HL-60 (cell line): ENCODE measurements at regions not wholly inside any gene's neighbourhood (a gene's known extent, or its start where the extent isn't known, plus 50 kb on each side); places are given as distances from the start of the nearest gene placed in this dataset.

Source experiments
- DNase-seq, 2 experiments: peaks; one replicate each; pipeline ENCODE4 v3.0.0-alpha.2; 2010 to 2020; ENCODE audit warnings: low read depth in 1 of 2, low spot score in 1 of 2
- H3K27ac ChIP-seq: fragments of 250-450 bp; sonication (Bioruptor Pico); replicated peaks from 2 replicates; pipeline ENCODE4 v1.5.1; 2020; ENCODE audit warnings: mild to moderate bottlenecking, moderate library complexity
- H3K27me3 ChIP-seq: fragments of 250-450 bp; sonication (Bioruptor Pico); 2 replicates; pipeline ENCODE4 v1.5.1; 2021; ENCODE audit warnings: mild to moderate bottlenecking, moderate library complexity; ENCODE audit not compliant: insufficient read depth, poor library complexity, severe bottlenecking
- H3K4me3 ChIP-seq: replicated peaks from 2 replicates; pipeline ENCODE4 v1.5.1; 2011; ENCODE audit warnings: mild to moderate bottlenecking, control low read depth, low read length; ENCODE audit not compliant: insufficient read depth
- GABPA ChIP-seq: IDR thresholded peaks from 2 replicates; pipeline ENCODE4 v1.6.1; 2012; ENCODE audit warnings: low read depth
- POLR2AphosphoS5 ChIP-seq: IDR thresholded peaks from 2 replicates; pipeline ENCODE4 v1.6.1; 2012; ENCODE audit warnings: low read depth
- SPI1 ChIP-seq: IDR thresholded peaks from 2 replicates; pipeline ENCODE4 v1.6.1; 2012; ENCODE audit warnings: low read depth, mild to moderate bottlenecking, borderline replicate concordance
- TF ChIP-seq, protein P1 (sequence below): IDR thresholded peaks from one replicate; pipeline ENCODE4 v1.5.1; 2011; ENCODE audit warnings: low read length, control low read depth, inconsistent platforms; ENCODE audit not compliant: insufficient read depth
- TF ChIP-seq, protein P2 (sequence below): IDR thresholded peaks from 2 replicates; pipeline ENCODE4 v1.6.1; 2012; ENCODE audit warnings: low read depth; ENCODE audit not compliant: insufficient replicate concordance

DNA sequence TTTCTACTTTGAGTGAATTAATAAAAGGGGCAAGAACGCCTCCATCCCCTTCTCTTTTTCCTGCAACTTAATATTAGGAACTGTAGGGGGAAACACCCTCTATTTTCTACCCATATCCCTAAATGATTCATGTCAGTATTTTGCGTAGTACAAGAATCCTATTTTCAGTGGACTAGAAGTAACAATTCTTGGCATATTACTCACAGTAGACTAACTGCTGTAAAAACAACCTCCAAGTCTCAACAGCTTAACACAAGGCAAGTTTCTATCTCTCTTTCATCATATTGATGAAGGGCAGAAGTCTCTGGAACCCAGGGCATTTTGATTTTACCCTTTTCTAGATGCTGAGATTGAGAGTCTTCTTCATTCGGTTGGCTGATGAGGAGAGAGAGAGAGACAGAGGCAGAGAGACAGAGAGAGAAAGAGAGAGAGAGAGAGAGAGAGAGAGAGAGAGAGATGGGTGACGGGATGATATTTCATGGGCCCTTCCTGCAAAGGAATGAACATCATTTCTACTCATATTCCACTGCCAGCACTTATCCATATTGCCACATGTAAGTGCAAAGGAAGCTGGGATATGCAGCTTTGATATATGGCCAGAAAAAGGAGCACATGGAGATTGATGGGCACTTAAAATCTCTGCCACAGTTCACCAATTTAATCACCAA is 481.6 kb downstream of the LPIN1 start:
- no peaks in the 10 kb centered on the region for H3K27me3 ChIP-seq
- TF ChIP-seq GABPA: no peak
- no peak for TF ChIP-seq SPI1
- no peak for TF ChIP-seq POLR2AphosphoS5
- TF ChIP-seq, protein P1, sequence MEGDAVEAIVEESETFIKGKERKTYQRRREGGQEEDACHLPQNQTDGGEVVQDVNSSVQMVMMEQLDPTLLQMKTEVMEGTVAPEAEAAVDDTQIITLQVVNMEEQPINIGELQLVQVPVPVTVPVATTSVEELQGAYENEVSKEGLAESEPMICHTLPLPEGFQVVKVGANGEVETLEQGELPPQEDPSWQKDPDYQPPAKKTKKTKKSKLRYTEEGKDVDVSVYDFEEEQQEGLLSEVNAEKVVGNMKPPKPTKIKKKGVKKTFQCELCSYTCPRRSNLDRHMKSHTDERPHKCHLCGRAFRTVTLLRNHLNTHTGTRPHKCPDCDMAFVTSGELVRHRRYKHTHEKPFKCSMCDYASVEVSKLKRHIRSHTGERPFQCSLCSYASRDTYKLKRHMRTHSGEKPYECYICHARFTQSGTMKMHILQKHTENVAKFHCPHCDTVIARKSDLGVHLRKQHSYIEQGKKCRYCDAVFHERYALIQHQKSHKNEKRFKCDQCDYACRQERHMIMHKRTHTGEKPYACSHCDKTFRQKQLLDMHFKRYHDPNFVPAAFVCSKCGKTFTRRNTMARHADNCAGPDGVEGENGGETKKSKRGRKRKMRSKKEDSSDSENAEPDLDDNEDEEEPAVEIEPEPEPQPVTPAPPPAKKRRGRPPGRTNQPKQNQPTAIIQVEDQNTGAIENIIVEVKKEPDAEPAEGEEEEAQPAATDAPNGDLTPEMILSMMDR: no peak
- TF ChIP-seq, protein P2, sequence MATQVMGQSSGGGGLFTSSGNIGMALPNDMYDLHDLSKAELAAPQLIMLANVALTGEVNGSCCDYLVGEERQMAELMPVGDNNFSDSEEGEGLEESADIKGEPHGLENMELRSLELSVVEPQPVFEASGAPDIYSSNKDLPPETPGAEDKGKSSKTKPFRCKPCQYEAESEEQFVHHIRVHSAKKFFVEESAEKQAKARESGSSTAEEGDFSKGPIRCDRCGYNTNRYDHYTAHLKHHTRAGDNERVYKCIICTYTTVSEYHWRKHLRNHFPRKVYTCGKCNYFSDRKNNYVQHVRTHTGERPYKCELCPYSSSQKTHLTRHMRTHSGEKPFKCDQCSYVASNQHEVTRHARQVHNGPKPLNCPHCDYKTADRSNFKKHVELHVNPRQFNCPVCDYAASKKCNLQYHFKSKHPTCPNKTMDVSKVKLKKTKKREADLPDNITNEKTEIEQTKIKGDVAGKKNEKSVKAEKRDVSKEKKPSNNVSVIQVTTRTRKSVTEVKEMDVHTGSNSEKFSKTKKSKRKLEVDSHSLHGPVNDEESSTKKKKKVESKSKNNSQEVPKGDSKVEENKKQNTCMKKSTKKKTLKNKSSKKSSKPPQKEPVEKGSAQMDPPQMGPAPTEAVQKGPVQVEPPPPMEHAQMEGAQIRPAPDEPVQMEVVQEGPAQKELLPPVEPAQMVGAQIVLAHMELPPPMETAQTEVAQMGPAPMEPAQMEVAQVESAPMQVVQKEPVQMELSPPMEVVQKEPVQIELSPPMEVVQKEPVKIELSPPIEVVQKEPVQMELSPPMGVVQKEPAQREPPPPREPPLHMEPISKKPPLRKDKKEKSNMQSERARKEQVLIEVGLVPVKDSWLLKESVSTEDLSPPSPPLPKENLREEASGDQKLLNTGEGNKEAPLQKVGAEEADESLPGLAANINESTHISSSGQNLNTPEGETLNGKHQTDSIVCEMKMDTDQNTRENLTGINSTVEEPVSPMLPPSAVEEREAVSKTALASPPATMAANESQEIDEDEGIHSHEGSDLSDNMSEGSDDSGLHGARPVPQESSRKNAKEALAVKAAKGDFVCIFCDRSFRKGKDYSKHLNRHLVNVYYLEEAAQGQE: no peak
- H3K4me3 ChIP-seq: no peak overlapping the region
- H3K27ac ChIP-seq: no peak overlapping the region
- no peak for DNase-seq

DNA sequence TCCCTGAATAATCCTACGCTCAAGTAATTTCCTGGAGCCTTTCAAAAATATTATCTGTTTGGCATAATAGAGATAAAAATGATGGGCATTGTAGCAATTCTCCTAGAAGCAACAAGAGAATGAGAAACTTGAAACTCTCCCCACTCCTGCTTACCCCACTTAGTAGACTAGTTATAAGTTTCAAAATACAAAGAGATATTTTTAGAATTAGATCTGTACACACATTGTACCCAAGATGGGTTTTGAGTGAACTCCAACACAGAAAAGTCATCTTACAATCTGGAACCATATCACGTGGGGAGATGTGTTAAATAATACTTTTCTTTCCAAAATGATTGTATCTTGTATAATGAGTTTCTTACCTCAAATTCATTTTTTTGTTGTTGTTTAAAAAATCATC is 484.9 kb downstream of the LPIN1 start:
- Histone ChIP-seq H3K27me3 (no peaks in the 10 kb centered on the region), H3K27ac (no peak overlapping the region), H3K4me3 (no peak overlapping the region)
- TF ChIP-seq, protein P1: no peak
- TF ChIP-seq, protein P2: no peak
- no peak for TF ChIP-seq GABPA
- no peak for TF ChIP-seq SPI1
- DNase-seq: no peak

DNA sequence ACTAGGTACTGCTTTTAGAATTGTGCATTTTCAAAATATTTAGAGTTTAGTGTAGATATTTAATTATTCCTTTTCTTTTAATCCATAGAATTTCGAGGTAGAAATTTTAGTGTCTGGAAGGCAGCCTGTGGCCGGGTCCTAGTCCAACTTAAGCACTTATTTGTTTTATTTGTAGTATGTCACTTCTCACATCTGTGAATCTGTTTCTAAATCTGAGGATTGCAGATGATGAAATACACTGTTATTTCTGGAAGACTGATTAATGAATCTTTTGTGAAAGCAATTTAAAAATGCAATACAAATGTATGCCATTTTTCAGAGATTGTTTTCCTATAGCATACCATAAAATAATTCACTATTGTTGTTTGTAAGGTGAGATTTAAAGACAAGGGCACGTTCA is 483.9 kb upstream of the TRIB2 start:
- Histone ChIP-seq H3K27me3 (no peaks in the 10 kb centered on the region), H3K27ac (no peak overlapping the region), H3K4me3 (no peak overlapping the region)
- TF ChIP-seq, protein P2: no peak
- no peak for TF ChIP-seq POLR2AphosphoS5
- TF ChIP-seq, protein P1: no peak
- TF ChIP-seq SPI1: no peak
- no peak for TF ChIP-seq GABPA
- no peak for DNase-seq
